Breast epithelium (tissue), 3 donors: ENCODE measurements at regions not wholly inside any gene's neighbourhood (a gene's known extent, or its start where the extent isn't known, plus 50 kb on each side); places are given as distances from the start of the nearest gene placed in this dataset.

Source experiments
- POLR2AphosphoS5 ChIP-seq, 3 donors: sonication (generic); formaldehyde crosslinking; IDR thresholded peaks; one replicate each; pipeline ENCODE4 v1.6.1; 2017; ENCODE audit warnings: antibody characterized with exemption in 3 of 3
- TF ChIP-seq, protein P1 (sequence below), 3 donors: fragments of 450-650 bp; IDR thresholded peaks; one replicate each; pipeline ENCODE4 v1.5.1; 2016 to 2017; ENCODE audit warnings: antibody characterized with exemption in 3 of 3, mild to moderate bottlenecking in 3 of 3, moderate library complexity in 3 of 3

GRCh38 chr5:106163233-106163632, 1507.5 kb downstream of the EFNA5 start:
- TF ChIP-seq, protein P1, sequence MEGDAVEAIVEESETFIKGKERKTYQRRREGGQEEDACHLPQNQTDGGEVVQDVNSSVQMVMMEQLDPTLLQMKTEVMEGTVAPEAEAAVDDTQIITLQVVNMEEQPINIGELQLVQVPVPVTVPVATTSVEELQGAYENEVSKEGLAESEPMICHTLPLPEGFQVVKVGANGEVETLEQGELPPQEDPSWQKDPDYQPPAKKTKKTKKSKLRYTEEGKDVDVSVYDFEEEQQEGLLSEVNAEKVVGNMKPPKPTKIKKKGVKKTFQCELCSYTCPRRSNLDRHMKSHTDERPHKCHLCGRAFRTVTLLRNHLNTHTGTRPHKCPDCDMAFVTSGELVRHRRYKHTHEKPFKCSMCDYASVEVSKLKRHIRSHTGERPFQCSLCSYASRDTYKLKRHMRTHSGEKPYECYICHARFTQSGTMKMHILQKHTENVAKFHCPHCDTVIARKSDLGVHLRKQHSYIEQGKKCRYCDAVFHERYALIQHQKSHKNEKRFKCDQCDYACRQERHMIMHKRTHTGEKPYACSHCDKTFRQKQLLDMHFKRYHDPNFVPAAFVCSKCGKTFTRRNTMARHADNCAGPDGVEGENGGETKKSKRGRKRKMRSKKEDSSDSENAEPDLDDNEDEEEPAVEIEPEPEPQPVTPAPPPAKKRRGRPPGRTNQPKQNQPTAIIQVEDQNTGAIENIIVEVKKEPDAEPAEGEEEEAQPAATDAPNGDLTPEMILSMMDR (IDR thresholded peaks at IDR 0.05): no peak
- TF ChIP-seq POLR2AphosphoS5 (IDR thresholded peaks at IDR 0.05): no peak
